GM23338 (cell line): ENCODE measurements at regions not wholly inside any gene's neighbourhood (a gene's known extent, or its start where the extent isn't known, plus 50 kb on each side); places are given as distances from the start of the nearest gene placed in this dataset.

Experiments
- ATAC-seq: fragments of 200-7000 bp; cut with Tn5 transposase; 3 replicates; pipeline ENCODE4 v1.9.1; 2020
- DNase-seq: peaks from one replicate; pipeline ENCODE4 v3.0.0-alpha.2; 2015; ENCODE audit warnings: low spot score
- H2AFZ ChIP-seq: fragments of 200-600 bp; sonication (generic); 2 replicates; pipeline ENCODE4 v1.8.0; 2016; ENCODE audit warnings: antibody characterized with exemption, mild to moderate bottlenecking, moderate library complexity
- H3F3A ChIP-seq: fragments of 200-600 bp; sonication (generic); replicated peaks from 2 replicates; pipeline ENCODE4 v1.8.0; 2017; ENCODE audit warnings: antibody characterized with exemption, mixed run types, low read depth
- H3K27ac ChIP-seq: fragments of 200-600 bp; sonication (generic); 2 replicates; pipeline ENCODE4 v1.6.1; 2016; ENCODE audit warnings: low read depth
- H3K27me3 ChIP-seq: fragments of 200-600 bp; sonication (generic); 2 replicates; pipeline ENCODE4 v1.8.0; 2016; ENCODE audit warnings: mild to moderate bottlenecking, mixed run types, moderate library complexity; ENCODE audit not compliant: insufficient read depth
- H3K36me3 ChIP-seq: fragments of 200-600 bp; sonication (generic); 2 replicates; pipeline ENCODE4 v1.8.0; 2016; ENCODE audit warnings: mild to moderate bottlenecking; ENCODE audit not compliant: insufficient read depth
- H3K4me1 ChIP-seq: fragments of 200-600 bp; sonication (generic); 2 replicates; pipeline ENCODE4 v1.8.0; 2016; ENCODE audit warnings: mild to moderate bottlenecking, moderate library complexity; ENCODE audit not compliant: insufficient read depth
- H3K4me2 ChIP-seq: fragments of 200-600 bp; sonication (generic); 2 replicates; pipeline ENCODE4 v1.7.1; 2017; ENCODE audit warnings: mixed run types
- H3K4me3 ChIP-seq: fragments of 200-600 bp; sonication (generic); 2 replicates; pipeline ENCODE4 v1.6.1; 2016; ENCODE audit warnings: mixed run types
- H3K79me2 ChIP-seq: fragments of 200-600 bp; sonication (generic); replicated peaks from 2 replicates; pipeline ENCODE4 v1.8.0; 2017; ENCODE audit warnings: mild to moderate bottlenecking; ENCODE audit not compliant: insufficient read depth
- H3K9me2 ChIP-seq: fragments of 200-600 bp; sonication (generic); 2 replicates; pipeline ENCODE4 v1.8.0; 2017; ENCODE audit not compliant: insufficient read depth
- H4K20me1 ChIP-seq: fragments of 200-600 bp; sonication (generic); replicated peaks from 2 replicates; pipeline ENCODE4 v1.8.0; 2017; ENCODE audit warnings: mild to moderate bottlenecking; ENCODE audit not compliant: insufficient read depth
- H3K27ac Mint-ChIP-seq: 2 replicates; pipeline ENCODE4 v1.8.0; 2020; ENCODE audit warnings: inconsistent platforms, mild to moderate bottlenecking, moderate library complexity, mixed read lengths
- H3K27me3 Mint-ChIP-seq: 3 replicates; pipeline ENCODE4 v1.8.0; 2022; ENCODE audit warnings: low read depth, mild to moderate bottlenecking, moderate library complexity, mixed read lengths, inconsistent platforms; ENCODE audit not compliant: insufficient read depth, poor library complexity
- H3K36me3 Mint-ChIP-seq: 3 replicates; pipeline ENCODE4 v1.8.0; 2021; ENCODE audit warnings: low read depth, mild to moderate bottlenecking, inconsistent platforms, moderate library complexity, mixed read lengths
- H3K4me1 Mint-ChIP-seq: 3 replicates; pipeline ENCODE4 v1.8.0; 2020; ENCODE audit warnings: mild to moderate bottlenecking, inconsistent platforms, mixed read lengths
- H3K4me3 Mint-ChIP-seq: 3 replicates; pipeline ENCODE4 v1.8.0; 2021; ENCODE audit warnings: moderate library complexity, mild to moderate bottlenecking, inconsistent platforms, mixed read lengths
- H3K9me3 Mint-ChIP-seq: 3 replicates; pipeline ENCODE4 v1.8.0; 2020; ENCODE audit warnings: moderate library complexity, mild to moderate bottlenecking, inconsistent platforms, mixed read lengths
- CREB1 ChIP-seq: fragments of 250-450 bp; sonication (Bioruptor Pico); IDR thresholded peaks from 2 replicates; pipeline ENCODE4 v1.5.0; 2020; ENCODE audit warnings: low read depth, mild to moderate bottlenecking, moderate library complexity
- ETS1 ChIP-seq: IDR thresholded peaks from 2 replicates; pipeline ENCODE4 v1.6.1; 2016; ENCODE audit warnings: antibody characterized with exemption
- EZH2 ChIP-seq: fragments of 200-600 bp; sonication (generic); IDR thresholded peaks from one replicate; pipeline ENCODE4 v1.8.0; 2017; ENCODE audit warnings: antibody characterized with exemption, mild to moderate bottlenecking, low read depth; ENCODE audit not compliant: unreplicated experiment
- EZH2phosphoT487 ChIP-seq: fragments of 200-600 bp; sonication (generic); IDR thresholded peaks from one replicate; pipeline ENCODE4 v1.8.1; 2018; ENCODE audit warnings: antibody characterized with exemption; ENCODE audit not compliant: unreplicated experiment
- JUNB ChIP-seq: IDR thresholded peaks from one replicate; pipeline ENCODE4 v1.6.1; 2016; ENCODE audit warnings: antibody characterized with exemption; ENCODE audit not compliant: unreplicated experiment
- NANOG ChIP-seq: IDR thresholded peaks from 2 replicates; pipeline ENCODE4 v1.6.1; 2016; ENCODE audit warnings: antibody characterized with exemption, borderline replicate concordance
- POLR2AphosphoS5 ChIP-seq: IDR thresholded peaks from 2 replicates; pipeline ENCODE4 v1.6.1; 2016; ENCODE audit warnings: antibody characterized with exemption, low read depth
- REST ChIP-seq: IDR thresholded peaks from one replicate; pipeline ENCODE4 v1.6.1; 2018; ENCODE audit warnings: antibody characterized with exemption; ENCODE audit not compliant: unreplicated experiment
- STAT1 ChIP-seq: IDR thresholded peaks from one replicate; pipeline ENCODE4 v1.6.1; 2016; ENCODE audit warnings: antibody characterized with exemption; ENCODE audit not compliant: unreplicated experiment
- ZNF114 ChIP-seq: fragments of 250-450 bp; sonication (Bioruptor Pico); IDR thresholded peaks from 2 replicates; pipeline ENCODE4 v1.5.0; 2020; ENCODE audit warnings: mild to moderate bottlenecking, moderate library complexity
- ZNF331 ChIP-seq: fragments of 250-450 bp; sonication (Bioruptor Pico); IDR thresholded peaks from 2 replicates; pipeline ENCODE4 v1.5.0; 2020; ENCODE audit warnings: low read depth, mild to moderate bottlenecking, moderate library complexity
- TF ChIP-seq, protein P1 (sequence below), 2 experiments: fragments of 200-600 bp in 1 of 2; sonication (generic) in 1 of 2; conservative IDR thresholded peaks; 2 replicates each; pipeline versions ENCODE4 v1.5.1 to v1.6.1; 2016 to 2017; ENCODE audit warnings: antibody characterized with exemption in 2 of 2, low read depth in 2 of 2, mild to moderate bottlenecking in 2 of 2, moderate library complexity in 1 of 2
- TF ChIP-seq, protein P2 (sequence below): fragments of 250-450 bp; sonication (Bioruptor Pico); IDR thresholded peaks from 2 replicates; pipeline ENCODE4 v1.5.0; 2020; ENCODE audit warnings: mild to moderate bottlenecking, moderate library complexity

- Histone ChIP-seq H3K27ac (no peak overlapping the region), H3K27me3 (no peaks in the 10 kb centered on the region), H3K36me3 (no peaks in the 10 kb centered on the region), H4K20me1 (no peaks in the 10 kb centered on the region), H3K4me2 (no peak overlapping the region), H3F3A (no peaks in the 10 kb centered on the region), H3K9me2 (no peaks in the 10 kb centered on the region), H3K4me1 (no peaks in the 10 kb centered on the region), H3K4me3 (no peak overlapping the region), H3K79me2 (no peaks in the 10 kb centered on the region), H2AFZ (no peak overlapping the region; the same call in 1 of the 2 replicates)
- Mint-ChIP-seq H3K4me1 (peaks cover 5% of the 10 kb centered on the region; the same call in 2 of the 3 replicates), H3K9me3 (no peaks in the 10 kb centered on the region), H3K27ac (no peak overlapping the region), H3K27me3 (no peaks in the 10 kb centered on the region), H3K36me3 (no peaks in the 10 kb centered on the region), H3K4me3 (no peak overlapping the region)
- ATAC-seq (no peak), DNase-seq (no peak)
- TF ChIP-seq ETS1 (no peak), POLR2AphosphoS5 (no peak), ZNF114 (CRISPR knock-in tag) (no peak), EZH2phosphoT487 (no peak), JUNB (no peak), CREB1 (CRISPR knock-in tag) (no peak), ZNF331 (CRISPR knock-in tag) (no peak), REST (no peak), STAT1 (no peak), NANOG (no peak), EZH2 (no peak)
- TF ChIP-seq, protein P1, sequence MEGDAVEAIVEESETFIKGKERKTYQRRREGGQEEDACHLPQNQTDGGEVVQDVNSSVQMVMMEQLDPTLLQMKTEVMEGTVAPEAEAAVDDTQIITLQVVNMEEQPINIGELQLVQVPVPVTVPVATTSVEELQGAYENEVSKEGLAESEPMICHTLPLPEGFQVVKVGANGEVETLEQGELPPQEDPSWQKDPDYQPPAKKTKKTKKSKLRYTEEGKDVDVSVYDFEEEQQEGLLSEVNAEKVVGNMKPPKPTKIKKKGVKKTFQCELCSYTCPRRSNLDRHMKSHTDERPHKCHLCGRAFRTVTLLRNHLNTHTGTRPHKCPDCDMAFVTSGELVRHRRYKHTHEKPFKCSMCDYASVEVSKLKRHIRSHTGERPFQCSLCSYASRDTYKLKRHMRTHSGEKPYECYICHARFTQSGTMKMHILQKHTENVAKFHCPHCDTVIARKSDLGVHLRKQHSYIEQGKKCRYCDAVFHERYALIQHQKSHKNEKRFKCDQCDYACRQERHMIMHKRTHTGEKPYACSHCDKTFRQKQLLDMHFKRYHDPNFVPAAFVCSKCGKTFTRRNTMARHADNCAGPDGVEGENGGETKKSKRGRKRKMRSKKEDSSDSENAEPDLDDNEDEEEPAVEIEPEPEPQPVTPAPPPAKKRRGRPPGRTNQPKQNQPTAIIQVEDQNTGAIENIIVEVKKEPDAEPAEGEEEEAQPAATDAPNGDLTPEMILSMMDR (conservative IDR thresholded peaks at IDR 0.05; ENCODE audit: low read depth in 2 of 2): no peak
- TF ChIP-seq, protein P2, sequence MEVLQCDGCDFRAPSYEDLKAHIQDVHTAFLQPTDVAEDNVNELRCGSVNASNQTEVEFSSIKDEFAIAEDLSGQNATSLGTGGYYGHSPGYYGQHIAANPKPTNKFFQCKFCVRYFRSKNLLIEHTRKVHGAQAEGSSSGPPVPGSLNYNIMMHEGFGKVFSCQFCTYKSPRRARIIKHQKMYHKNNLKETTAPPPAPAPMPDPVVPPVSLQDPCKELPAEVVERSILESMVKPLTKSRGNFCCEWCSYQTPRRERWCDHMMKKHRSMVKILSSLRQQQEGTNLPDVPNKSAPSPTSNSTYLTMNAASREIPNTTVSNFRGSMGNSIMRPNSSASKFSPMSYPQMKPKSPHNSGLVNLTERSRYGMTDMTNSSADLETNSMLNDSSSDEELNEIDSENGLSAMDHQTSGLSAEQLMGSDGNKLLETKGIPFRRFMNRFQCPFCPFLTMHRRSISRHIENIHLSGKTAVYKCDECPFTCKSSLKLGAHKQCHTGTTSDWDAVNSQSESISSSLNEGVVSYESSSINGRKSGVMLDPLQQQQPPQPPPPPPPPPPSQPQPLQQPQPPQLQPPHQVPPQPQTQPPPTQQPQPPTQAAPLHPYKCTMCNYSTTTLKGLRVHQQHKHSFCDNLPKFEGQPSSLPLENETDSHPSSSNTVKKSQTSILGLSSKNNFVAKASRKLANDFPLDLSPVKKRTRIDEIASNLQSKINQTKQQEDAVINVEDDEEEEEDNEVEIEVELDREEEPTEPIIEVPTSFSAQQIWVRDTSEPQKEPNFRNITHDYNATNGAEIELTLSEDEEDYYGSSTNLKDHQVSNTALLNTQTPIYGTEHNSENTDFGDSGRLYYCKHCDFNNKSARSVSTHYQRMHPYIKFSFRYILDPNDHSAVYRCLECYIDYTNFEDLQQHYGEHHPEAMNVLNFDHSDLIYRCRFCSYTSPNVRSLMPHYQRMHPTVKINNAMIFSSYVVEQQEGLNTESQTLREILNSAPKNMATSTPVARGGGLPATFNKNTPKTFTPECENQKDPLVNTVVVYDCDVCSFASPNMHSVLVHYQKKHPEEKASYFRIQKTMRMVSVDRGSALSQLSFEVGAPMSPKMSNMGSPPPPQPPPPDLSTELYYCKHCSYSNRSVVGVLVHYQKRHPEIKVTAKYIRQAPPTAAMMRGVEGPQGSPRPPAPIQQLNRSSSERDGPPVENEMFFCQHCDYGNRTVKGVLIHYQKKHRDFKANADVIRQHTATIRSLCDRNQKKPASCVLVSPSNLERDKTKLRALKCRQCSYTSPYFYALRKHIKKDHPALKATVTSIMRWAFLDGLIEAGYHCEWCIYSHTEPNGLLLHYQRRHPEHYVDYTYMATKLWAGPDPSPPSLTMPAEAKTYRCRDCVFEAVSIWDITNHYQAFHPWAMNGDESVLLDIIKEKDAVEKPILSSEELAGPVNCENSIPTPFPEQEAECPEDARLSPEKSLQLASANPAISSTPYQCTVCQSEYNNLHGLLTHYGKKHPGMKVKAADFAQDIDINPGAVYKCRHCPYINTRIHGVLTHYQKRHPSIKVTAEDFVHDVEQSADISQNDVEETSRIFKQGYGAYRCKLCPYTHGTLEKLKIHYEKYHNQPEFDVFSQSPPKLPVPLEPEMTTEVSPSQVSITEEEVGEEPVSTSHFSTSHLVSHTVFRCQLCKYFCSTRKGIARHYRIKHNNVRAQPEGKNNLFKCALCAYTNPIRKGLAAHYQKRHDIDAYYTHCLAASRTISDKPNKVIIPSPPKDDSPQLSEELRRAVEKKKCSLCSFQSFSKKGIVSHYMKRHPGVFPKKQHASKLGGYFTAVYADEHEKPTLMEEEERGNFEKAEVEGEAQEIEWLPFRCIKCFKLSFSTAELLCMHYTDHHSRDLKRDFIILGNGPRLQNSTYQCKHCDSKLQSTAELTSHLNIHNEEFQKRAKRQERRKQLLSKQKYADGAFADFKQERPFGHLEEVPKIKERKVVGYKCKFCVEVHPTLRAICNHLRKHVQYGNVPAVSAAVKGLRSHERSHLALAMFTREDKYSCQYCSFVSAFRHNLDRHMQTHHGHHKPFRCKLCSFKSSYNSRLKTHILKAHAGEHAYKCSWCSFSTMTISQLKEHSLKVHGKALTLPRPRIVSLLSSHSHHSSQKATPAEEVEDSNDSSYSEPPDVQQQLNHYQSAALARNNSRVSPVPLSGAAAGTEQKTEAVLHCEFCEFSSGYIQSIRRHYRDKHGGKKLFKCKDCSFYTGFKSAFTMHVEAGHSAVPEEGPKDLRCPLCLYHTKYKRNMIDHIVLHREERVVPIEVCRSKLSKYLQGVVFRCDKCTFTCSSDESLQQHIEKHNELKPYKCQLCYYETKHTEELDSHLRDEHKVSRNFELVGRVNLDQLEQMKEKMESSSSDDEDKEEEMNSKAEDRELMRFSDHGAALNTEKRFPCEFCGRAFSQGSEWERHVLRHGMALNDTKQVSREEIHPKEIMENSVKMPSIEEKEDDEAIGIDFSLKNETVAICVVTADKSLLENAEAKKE (CRISPR knock-in tag): no peak
These were observed 218.8 kb downstream of the SCG2 start for GRCh38 chr2:223383315-223383714.
